GM03348 (cell line): ENCODE measurements at regions not wholly inside any gene's neighbourhood (a gene's known extent, or its start where the extent isn't known, plus 50 kb on each side); places are given as distances from the start of the nearest gene placed in this dataset.

Experiments used
- DNase-seq: peaks from one replicate; pipeline ENCODE4 v3.0.0; 2012; ENCODE audit warnings: low spot score

GRCh38 chr7:16137944-16138343, 283.4 kb downstream of the CRPPA start:
- no peak for DNase-seq

GRCh38 chr7:16136896-16137295, 284.4 kb downstream of the CRPPA start:
- no peak for DNase-seq

GRCh38 chr7:16135658-16136057, 285.7 kb downstream of the CRPPA start:
- DNase-seq = peak; percentile 3

GRCh38 chr7:16130111-16131110, 290.9 kb downstream of the CRPPA start:
- DNase-seq = peak; percentile 46

GRCh38 chr7:16129431-16130110, 291.8 kb downstream of the CRPPA start:
- peak; percentile 66 for DNase-seq

- no peak for DNase-seq
Measured at GRCh38 chr7:16123117-16123770, 298.1 kb downstream of the CRPPA start.

GRCh38 chr7:16121876-16122390, 299.4 kb downstream of the CRPPA start:
- no peak for DNase-seq

GRCh38 chr7:16115374-16115773, 306.0 kb downstream of the CRPPA start:
- DNase-seq = no peak

GRCh38 chr7:16114633-16115032, 306.7 kb downstream of the CRPPA start:
- DNase-seq = peak; percentile 15

- no peak for DNase-seq
Measured at GRCh38 chr7:16114071-16114470, 307.3 kb downstream of the CRPPA start.

DNA sequence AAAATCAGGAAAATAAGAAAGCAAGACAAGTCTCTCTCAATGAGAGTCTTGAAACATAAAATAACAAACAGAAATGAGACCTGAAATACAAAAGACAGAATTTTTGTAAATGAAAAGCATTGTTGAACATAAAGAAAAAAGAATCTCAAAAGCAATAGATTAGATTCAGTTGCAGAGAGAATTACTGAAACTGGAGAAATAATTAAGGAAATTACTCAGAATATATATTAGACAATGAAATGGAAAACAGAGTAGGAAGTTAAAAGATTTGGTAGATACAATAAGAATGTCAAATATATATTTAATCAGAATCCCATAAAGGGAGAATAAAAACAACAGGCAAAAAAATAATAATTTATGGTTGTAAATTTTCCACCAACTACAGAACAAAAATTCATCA, 308.3 kb downstream of the CRPPA start:
- no peak for DNase-seq

DNA sequence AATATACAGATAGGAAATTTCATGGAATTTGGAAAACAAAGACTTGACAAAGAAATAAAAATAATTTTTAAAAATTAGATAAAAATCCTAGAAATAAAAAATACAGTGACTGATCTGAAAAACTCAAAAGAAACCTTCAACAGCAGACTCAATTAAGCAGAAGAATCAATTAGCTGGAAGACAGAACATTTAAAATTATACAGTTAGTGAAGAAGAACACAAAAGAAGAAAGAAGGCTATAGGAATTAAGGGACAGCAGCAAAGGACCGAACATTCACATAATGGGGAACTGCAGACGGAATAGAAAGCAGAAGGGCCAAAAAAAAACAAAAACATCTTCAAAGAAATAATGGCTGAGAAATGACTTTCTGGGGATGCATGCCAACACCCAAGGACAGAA, 314.5 kb downstream of the CRPPA start:
- no peak for DNase-seq

DNA sequence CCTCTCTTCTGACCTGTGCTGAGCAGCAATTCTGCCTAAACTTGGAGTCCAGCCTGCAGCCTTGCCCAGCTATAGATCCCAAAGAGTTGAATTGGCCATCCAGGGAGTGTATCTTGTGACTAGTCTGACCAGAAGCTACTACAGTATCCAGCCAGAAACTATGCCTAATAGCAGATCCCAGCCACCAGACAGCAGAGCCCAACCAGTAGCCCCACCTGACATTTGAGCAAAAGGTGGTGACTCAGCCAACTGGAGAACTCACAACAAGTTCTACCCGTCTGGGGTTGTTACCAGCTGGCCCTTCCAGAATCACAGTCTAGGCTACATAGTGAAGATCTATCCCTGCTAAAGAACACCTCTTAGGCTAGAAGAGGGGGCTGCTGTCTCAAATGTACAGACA, 315.0 kb downstream of the CRPPA start:
- DNase-seq = no peak

- DNase-seq = no peak
Measured at GRCh38 chr7:16099302-16099849, 322.0 kb downstream of the CRPPA start.

GRCh38 chr7:16098585-16099179, 322.7 kb downstream of the CRPPA start:
- peak; percentile 29 for DNase-seq

DNA sequence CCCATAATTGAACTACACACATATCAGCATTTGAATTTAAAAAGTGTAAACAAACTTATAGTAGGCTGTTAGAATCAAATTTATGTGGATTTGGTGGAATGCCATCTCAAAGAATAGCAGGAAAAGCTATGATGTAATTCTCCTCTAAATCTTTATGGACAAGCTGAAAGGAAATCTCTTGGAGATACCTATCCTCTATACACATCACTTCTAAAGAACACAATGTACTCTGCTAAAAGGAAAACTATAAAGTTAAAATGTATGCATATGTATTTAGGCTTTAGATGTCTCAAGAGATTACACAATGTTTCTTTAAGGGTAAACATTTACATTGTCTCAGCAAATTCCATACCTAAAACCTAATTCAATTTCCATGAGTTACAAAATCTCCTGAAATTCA, 323.3 kb downstream of the CRPPA start:
- DNase-seq = no peak

DNA sequence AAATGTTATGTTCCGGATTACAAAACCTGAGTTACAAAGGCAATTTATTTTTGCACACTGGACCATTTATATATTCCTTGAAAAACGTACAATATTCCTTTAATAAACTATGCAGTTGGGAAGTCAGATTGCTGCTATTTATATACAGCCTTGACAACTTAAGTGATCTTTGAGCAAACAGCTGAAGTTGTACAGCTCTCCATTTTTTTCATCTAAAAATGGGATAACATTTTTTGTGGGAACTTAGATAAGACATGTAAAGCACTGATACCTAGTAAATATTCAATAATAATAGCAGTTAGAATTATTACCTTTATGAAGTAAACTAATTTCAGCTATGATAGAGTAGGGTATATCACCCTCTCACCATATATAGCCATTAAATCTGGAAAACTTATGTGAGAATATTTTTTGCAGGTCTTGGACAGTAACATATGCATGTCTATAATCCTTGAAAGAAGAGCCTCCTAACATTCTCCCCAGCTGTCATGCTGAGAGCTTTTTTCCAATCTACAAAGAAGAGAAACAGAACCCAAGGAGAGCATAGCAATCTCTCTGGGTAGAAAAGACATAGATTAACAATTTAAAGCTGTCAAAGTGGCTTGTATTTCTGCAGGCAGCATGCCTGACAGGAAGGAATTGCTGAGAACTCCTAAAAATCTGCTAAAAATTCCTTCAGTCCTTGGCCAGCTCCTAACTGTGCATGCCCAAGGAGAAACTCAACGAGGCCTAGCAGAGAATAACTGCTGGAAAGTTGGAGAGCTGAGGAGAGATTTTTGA, 326.0 kb downstream of the CRPPA start:
- DNase-seq = no peak

- DNase-seq = no peak
Measured at GRCh38 chr7:16094651-16095050, 326.7 kb downstream of the CRPPA start.

- no peak for DNase-seq
Measured at GRCh38 chr7:16092711-16093110, 328.6 kb downstream of the CRPPA start.

- no peak for DNase-seq
Measured at GRCh38 chr7:16091701-16092310, 329.5 kb downstream of the CRPPA start.
